GM18520 (cell line): ENCODE measurements at regions not wholly inside any gene's neighbourhood (a gene's known extent, or its start where the extent isn't known, plus 50 kb on each side); places are given as distances from the start of the nearest gene placed in this dataset.

Source experiments
- ATAC-seq: cut with Tn5 transposase; IDR thresholded peaks from one replicate; pipeline ENCODE4 v1.9.1; 2021; ENCODE audit not compliant: unreplicated experiment

DNA sequence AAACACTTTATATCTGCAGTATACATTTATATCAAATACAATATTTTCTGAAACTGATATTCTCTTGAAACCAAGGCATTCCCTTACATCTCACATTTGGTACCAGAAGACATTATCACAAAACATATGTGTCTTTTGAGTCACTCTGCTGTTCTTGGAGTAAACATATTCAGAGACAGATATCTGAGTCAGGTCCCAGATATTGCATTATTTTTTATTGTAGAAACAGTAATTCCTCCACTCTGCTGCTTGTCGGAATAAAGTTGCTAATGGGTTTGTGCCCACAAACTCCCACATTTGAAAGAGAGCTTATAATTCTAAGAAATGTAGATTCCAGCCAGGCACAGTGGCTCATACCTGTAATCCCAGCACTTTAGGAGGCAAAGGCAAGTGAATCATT lies 261.1 kb upstream of the DAPK1 start:
- no peak for ATAC-seq

DNA sequence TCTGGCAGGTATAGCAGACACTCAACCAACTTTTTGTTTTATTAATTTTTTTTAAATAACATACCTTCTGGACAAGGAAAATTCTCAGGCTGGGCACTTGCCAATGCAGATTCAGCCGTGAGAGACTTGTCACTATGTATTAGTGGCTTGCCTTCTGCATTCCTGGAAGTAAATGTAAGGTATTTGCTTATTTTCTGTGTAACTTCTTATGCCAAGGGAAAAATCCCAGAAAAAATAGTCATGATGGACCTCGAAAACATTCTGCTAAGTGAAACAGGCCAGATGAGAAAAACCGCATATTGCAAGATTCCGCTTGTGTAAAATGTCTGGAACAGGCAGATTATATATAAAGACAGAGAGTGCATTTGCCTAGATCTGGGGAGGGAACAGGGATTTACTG lies 260.3 kb upstream of the DAPK1 start:
- no peak for ATAC-seq

- ATAC-seq = no peak
Observed at GRCh38 chr9:87238545-87238944, 259.1 kb upstream of the DAPK1 start.

- no peak for ATAC-seq
Observed at GRCh38 chr9:87239312-87239711, 258.4 kb upstream of the DAPK1 start.

DNA sequence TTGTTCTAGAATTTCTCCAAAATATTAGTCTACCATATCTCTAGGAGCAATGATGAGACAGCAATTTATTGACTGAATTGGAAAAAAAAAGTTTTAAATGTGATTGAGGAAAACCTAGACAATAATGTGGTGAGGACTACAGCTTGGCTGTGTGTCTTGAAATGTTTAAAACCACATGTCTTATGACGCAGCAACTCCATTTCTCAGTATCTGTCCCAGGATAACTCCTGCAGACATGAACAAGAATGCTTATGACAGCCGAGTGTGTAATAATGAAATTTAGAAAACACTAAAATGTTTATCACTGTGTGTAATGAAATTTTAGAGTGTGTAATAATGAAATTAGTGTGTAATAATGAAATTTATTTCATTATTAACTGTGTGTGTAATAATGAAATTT lies 254.1 kb upstream of the DAPK1 start:
- ATAC-seq = no peak

GRCh38 chr9:87245271-87245670 lies 252.4 kb upstream of the DAPK1 start:
- ATAC-seq = no peak

DNA sequence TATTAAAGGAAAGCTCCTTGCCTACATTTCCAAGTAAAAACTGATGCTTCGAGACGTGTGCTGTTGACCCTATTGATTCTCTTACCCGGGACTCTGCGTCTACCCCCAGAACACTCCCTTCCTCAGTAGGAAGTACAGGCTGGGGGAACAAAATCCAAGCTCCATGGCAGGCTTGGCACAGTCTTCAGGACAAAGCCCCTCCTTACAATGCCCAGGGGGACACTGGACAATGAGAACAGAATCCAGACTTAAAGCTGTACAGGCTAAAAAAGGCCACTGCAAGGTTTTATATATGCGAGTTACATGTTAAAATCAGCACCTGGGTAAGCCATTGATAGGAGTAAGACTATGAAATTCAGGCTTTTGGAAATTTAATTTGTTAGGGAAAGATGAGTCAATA lies 250.6 kb upstream of the DAPK1 start:
- no peak for ATAC-seq

- no peak for ATAC-seq
Observed at GRCh38 chr9:87249029-87249428, 248.6 kb upstream of the DAPK1 start.

DNA sequence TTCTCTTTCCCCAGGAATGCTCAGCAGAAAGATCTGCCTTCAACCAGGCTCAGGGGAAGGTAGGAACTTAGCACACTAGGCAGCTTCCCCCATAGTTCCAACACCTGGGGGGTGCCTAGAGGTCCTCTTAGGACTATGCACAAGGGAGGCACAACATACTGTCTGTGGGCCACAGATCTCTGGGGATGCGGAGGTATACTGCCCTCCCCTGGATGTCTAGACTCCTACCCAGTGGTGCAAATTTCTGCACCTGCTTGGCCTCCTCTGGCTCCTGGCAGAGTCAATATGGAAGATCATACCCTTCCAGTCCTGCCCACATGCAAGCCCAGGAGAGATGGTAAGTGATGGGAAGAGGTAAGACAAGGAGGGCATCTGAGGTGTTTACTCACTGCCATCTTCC lies 247.5 kb upstream of the DAPK1 start:
- ATAC-seq = no peak

DNA sequence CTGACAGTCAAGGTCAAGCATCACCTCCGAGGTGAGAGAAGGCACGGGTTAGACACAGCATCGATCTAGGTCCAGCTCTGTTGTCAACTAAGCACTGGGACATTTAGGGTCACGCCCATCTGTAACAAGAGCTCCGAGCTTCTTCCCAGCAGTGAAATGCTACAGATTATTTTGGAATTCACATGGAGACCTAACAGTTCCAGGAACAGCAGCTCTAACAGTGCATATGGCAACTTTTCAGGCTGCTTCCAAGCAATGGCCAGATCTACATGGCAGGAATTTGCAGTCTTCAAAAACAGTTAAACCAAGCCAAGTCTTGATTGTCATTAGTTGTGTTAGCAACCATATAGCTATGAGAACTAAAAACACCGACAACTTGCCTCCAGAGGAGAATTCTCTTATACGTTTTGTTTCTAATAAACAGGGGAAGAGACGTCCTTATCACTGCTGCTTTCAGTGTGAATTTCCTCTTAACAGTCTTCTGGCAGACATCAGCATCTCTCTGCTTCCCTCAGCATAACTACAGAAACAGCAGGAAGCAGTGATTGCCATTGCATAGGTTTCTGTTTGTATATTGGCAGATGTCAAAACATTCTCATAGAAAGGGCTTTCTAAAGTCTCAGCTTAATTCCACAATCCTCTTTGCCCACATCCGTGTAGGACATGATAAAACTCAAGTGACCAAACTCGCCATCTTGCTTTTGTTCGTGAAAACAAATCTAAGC lies 242.1 kb upstream of the DAPK1 start:
- no peak for ATAC-seq

DNA sequence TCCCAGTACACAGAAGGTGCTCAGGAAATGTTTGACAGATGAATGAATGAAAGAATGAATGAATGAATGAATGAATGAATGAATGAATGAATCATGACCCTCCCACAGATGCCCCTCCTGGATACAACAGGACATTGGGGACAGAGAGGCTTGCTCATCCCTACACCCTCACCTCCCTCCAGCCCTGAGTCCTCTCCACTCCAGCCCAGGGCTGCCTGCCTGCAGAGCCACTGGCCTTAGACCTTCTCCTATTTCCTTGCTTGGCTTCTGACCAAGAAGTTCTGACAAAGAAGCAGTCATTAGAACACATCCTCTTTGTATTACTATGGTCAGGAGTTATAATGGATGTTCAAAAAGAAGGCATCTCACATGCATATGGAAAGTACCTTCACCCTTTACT lies 240.7 kb upstream of the DAPK1 start:
- ATAC-seq = no peak

DNA sequence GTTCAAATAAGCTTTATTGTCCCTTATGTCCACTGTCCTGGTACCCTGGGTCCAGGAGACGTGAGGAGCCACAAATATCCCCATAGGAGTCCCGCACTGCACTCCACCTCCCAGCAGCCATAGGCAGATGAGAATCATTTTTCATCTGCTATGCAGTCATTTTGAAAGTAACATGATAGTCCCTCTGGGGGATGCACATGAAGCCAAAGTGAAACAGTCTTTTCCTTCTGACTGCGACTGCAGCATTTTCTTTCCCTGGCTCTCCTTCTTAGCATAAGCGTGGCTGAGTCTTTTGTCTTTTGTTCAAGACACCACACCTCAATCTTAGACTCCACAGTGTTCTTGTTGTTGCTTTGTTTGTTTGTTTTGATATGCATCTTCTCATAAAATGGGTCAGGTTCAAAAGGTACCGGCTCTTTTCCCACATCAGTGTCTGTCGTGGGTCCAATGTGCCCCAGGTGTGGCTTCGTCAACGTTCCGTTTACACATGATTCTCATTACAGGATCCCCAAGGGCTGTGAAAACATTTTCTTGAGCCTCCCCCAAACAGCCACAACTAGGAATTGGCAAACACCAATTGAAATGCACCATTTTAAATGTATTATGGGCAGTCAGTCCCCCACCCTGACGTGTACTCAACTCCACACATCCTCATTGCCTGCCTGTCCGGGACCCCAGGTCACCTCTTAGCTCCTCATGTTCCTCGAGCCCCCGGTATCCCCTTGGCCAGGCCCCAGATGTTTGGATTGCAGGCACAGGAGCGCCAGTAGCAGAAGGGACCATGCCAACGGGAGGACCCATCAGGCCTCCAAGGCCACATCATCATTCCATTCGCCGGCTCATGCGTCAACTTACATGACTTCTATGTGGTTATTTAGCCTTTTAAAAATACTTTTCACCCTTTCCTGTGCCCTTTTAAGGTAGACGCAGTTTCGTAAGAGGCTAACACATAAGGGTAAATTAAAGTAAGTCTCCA lies 237.8 kb upstream of the DAPK1 start:
- no peak for ATAC-seq

DNA sequence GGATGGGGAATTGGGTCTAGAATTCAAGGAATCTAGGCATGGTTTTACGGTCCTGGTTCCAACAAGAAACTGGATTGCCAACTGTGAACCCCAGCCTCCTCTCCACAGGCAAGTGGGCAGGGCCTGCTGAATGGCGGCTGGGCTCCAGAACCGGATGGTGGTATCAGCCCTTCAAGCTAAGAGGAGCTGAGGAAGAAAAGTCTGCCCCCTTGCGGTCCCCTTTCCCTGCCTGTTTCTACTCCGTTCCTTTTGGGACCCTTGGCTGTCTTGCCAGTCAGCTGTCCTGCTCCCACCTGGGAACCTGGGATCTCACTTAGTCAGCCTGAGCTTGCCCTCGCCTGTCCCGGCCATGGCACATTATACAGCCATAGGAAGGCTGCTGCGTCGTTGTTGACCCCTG lies 234.4 kb upstream of the DAPK1 start:
- no peak for ATAC-seq

DNA sequence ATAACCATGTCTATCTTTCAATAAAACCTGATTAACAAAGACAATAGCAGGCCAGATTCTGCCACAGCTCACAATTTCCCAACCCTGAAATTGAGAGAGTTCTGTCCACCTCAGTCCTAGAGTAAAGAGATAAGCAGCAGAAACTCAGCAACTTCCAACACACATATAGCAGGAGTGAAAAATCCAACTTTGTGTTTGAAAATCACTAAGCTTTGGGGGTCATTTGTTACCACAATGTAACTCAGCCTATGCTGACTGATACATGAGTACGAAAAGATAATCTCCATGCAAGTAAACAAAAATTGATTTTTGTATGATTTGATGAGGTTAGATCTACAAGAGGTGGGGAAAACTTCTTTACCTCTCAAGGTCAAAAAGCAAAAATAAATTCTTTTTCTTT lies 231.0 kb upstream of the DAPK1 start:
- no peak for ATAC-seq

DNA sequence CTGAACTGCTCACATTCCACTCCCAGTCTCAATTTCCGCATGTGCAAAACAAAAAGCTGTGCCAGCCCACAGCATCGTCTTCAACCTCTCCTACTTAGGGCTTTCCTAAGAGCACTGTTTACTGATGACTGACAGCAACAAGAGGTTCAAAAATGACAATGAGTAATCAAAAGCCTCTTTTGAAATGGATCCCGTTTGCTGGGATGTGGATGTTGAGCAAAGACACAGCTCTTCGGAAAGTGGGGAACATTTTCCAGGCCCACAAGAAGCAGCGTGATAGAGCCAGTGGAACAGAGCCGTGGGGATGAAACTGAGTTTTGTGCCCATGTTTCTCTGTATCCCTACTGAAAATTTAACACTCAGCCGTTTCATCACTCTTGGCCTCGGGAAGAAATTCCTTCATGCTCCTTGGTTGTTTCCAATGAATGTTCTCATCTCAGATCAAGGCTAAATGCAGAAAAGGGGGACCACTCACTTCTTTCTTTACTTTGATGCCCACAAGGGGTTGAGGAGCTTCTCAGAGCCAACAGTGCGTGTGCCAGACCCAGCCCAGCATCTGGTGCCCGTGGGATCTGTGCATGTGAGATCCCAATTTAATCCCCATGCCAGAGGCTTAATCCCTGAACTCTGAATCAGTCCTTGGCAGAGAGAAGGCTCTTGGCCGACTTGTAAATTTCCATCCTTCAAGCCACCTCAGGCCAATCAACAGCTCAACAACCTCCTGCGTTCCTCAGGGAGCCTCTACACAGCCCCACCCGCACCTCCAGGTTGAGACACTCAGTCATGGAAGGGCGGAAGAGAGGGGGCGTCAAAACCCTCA lies 230.2 kb upstream of the DAPK1 start:
- ATAC-seq = no peak

- no peak for ATAC-seq
Observed at GRCh38 chr9:87269296-87270176, 228.1 kb upstream of the DAPK1 start.

DNA sequence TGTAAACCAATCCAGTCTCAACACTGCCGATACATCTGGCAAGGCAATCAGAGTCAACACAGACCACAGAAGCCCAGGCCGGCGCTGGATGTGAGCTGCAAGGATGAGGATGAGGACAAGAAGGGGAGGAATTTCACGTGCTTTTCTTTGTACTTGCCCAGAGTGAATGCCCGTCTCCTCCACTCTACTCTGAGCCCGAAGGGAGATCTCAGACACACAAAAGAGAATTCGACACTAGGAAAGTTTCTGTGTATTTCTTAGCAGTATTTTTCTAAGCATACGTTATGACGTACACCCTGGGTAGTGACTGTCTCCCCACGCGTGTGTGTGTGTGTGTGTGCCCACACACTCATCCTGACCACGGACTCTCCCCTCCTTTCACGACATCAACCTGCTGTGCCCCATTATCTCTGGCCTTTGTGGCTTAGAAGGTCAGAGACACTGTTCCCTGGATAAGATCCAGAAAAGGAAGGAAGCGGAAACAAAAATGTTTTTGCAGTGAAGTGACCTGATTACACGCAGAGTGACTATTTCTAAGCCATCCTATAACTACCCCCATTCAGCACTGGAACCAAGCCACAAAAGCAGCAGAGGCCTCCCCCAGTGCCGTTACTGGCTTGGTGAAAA lies 227.3 kb upstream of the DAPK1 start:
- ATAC-seq = no peak

GRCh38 chr9:87270848-87271234 lies 226.8 kb upstream of the DAPK1 start:
- no peak for ATAC-seq

DNA sequence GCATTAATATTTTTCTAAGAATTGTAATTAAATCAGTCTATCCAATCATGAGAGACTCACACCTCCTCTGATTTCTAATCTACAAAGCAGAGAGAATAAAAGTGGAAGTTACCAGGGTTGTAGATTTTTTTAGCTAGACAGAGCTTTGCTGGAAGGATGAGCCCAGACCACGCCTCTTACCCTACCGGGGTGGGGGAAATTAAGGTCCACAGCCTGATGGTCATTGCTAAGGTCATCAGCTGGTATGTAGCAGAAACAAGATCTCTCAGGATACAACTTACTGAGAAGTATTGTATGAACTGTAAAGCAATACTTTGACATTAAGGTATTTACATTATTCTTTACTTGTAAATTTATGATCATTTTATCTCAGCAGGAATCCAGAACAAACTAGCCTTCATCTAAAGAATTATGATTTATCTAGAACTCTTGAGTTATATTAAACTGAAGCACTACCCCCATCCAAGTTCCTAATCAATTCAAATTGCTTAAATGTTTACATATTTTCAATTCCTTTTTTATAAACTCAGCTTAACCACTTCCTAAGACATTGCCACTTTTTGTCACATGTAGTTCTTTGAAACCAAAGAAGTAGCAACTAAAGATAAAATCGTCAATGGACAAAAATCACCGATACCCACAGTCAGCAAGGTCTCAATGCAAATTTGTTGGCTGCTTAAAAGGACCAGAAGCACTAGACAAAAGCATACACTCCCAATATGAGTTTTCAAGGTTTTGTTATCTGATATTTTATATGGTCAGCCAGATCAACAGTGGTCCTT lies 225.8 kb upstream of the DAPK1 start:
- no peak for ATAC-seq
